SK-N-SH (cell line): ENCODE measurements at regions not wholly inside any gene's neighbourhood (a gene's known extent, or its start where the extent isn't known, plus 50 kb on each side); places are given as distances from the start of the nearest gene placed in this dataset.

Source experiments
- CTCF ChIA-PET: fragments of 300-600, 350-600 bp; formaldehyde crosslinking; extraction: SDS; loops from one replicate; lab custom pipeline; 2021; lab: Yijun Ruan, JAX
- POLR2A ChIA-PET: fragments of 350-600 bp; sonication (Branson Sonifier 250); formaldehyde crosslinking; extraction: SDS; loops from one replicate; lab custom pipeline; 2020; ENCODE audit warnings: antibody characterized with exemption, inconsistent platforms; lab: Yijun Ruan, JAX
- DNase-seq: peaks from one replicate; pipeline ENCODE4 v3.0.0; 2012
- H2AFZ ChIP-seq: fragments of 200-600 bp; sonication (generic); 2 replicates; pipeline ENCODE4 v1.8.1; 2016; ENCODE audit warnings: antibody characterized with exemption, mild to moderate bottlenecking, low read depth
- H3F3A ChIP-seq: fragments of 200-600 bp; sonication (generic); replicated peaks from 2 replicates; pipeline ENCODE3; 2016; ENCODE audit warnings: antibody characterized with exemption, mild to moderate bottlenecking; ENCODE audit not compliant: insufficient read depth
- H3K27ac ChIP-seq, 2 experiments: fragments of 200-500 bp in 1 of 2; fragments of 200-600 bp in 1 of 2; sonication (Bioruptor generic) in 1 of 2; sonication (generic), shearing (Covaris generic) in 1 of 2; 2 replicates each; pipeline versions ENCODE4 v1.5.1 to v1.6.1; 2014 to 2016; ENCODE audit warnings: low read depth in 2 of 2, inconsistent platforms in 1 of 2, low read length in 1 of 2, mild to moderate bottlenecking in 1 of 2, mixed read lengths in 1 of 2
- H3K27me3 ChIP-seq: fragments of 200-600 bp; sonication (generic), shearing (Covaris generic); 2 replicates; pipeline ENCODE4 v1.6.1; 2016; ENCODE audit warnings: mixed run types; ENCODE audit not compliant: insufficient read depth
- H3K36me3 ChIP-seq, 2 experiments: fragments of 200-500 bp in 1 of 2; fragments of 200-600 bp in 1 of 2; sonication (Bioruptor generic) in 1 of 2; sonication (generic) in 1 of 2; replicated peaks in 1 of 2; 2 replicates each; pipeline versions ENCODE3 to v1.5.1; 2014 to 2016; ENCODE audit warnings: low read length in 1 of 2, mild to moderate bottlenecking in 1 of 2; ENCODE audit not compliant: insufficient read depth in 2 of 2, control insufficient read depth in 1 of 2
- H3K4me1 ChIP-seq, 2 experiments: fragments of 200-500 bp in 1 of 2; fragments of 200-600 bp in 1 of 2; sonication (Bioruptor generic) in 1 of 2; sonication (generic), shearing (Covaris generic) in 1 of 2; 2 replicates each; pipeline versions ENCODE4 v1.5.1 to v1.6.1; 2014 to 2016; ENCODE audit warnings: low read depth in 1 of 2, low read length in 1 of 2, mixed run types in 1 of 2; ENCODE audit not compliant: insufficient read depth in 2 of 2, control insufficient read depth in 1 of 2
- H3K4me2 ChIP-seq: fragments of 200-600 bp; sonication (generic), shearing (Covaris generic); 2 replicates; pipeline ENCODE4 v1.6.1; 2017; ENCODE audit warnings: mixed run types
- H3K4me3 ChIP-seq, 2 experiments: fragments of 200-500 bp in 1 of 2; fragments of 200-600 bp in 1 of 2; sonication (Bioruptor generic) in 1 of 2; sonication (generic), shearing (Covaris generic) in 1 of 2; 2 replicates each; pipeline versions ENCODE4 v1.5.1 to v1.8.1; 2014 to 2016; ENCODE audit warnings: low read depth in 2 of 2, inconsistent platforms in 1 of 2, low read length in 1 of 2, mild to moderate bottlenecking in 1 of 2, mixed read lengths in 1 of 2, moderate library complexity in 1 of 2
- H3K79me2 ChIP-seq: fragments of 200-600 bp; sonication (generic); 2 replicates; pipeline ENCODE4 v1.8.1; 2017; ENCODE audit warnings: mild to moderate bottlenecking; ENCODE audit not compliant: insufficient read depth
- H3K9ac ChIP-seq: fragments of 200-600 bp; sonication (generic); 2 replicates; pipeline ENCODE4 v1.6.1; 2017; ENCODE audit warnings: mixed run types
- H3K9me2 ChIP-seq: fragments of 200-600 bp; sonication (generic); 2 replicates; pipeline ENCODE4 v1.6.1; 2017; ENCODE audit warnings: mixed run types
- H3K9me3 ChIP-seq: fragments of 200-600 bp; sonication (generic); 2 replicates; pipeline ENCODE4 v1.6.1; 2017; ENCODE audit warnings: mixed run types, mild to moderate bottlenecking, moderate library complexity
- H4K20me1 ChIP-seq: fragments of 200-600 bp; sonication (generic); 2 replicates; pipeline ENCODE4 v1.6.1; 2017; ENCODE audit warnings: mild to moderate bottlenecking, mixed run types; ENCODE audit not compliant: insufficient read depth
- EP300 ChIP-seq, 2 experiments: IDR thresholded peaks; 2 replicates each; pipeline versions ENCODE4 v1.4.0 to v1.6.1; 2012; ENCODE audit warnings: borderline replicate concordance in 1 of 2, low read depth in 1 of 2, low read length in 1 of 2
- FOSL2 ChIP-seq: IDR thresholded peaks from 2 replicates; pipeline ENCODE4 v1.4.0; 2012; ENCODE audit warnings: low read depth, mild to moderate bottlenecking, moderate library complexity, borderline replicate concordance
- GATA2 ChIP-seq: sonication (generic); formaldehyde crosslinking; IDR thresholded peaks from 2 replicates; pipeline ENCODE4 v1.5.0; 2020; ENCODE audit warnings: mild to moderate bottlenecking, missing genetic modification reagents
- MXI1 ChIP-seq: IDR thresholded peaks from 2 replicates; pipeline ENCODE4 v1.6.1; 2012; ENCODE audit warnings: mild to moderate bottlenecking, low read depth, low read length, improper control_type of control experiment
- NFIC ChIP-seq: IDR thresholded peaks from 2 replicates; pipeline ENCODE4 v1.4.0; 2012; ENCODE audit warnings: borderline replicate concordance
- NRF1 ChIP-seq: IDR thresholded peaks from 2 replicates; pipeline ENCODE4 v1.6.1; 2012; ENCODE audit warnings: low read depth, mild to moderate bottlenecking, low read length
- RFX5 ChIP-seq: IDR thresholded peaks from 2 replicates; pipeline ENCODE4 v1.6.1; 2012; ENCODE audit warnings: mild to moderate bottlenecking, improper control_type of control experiment, low read length
- SIN3A ChIP-seq: IDR thresholded peaks from 2 replicates; pipeline ENCODE4 v1.6.1; 2012; ENCODE audit warnings: low read depth, mild to moderate bottlenecking, low read length, moderate library complexity, borderline replicate concordance
- TAF1 ChIP-seq: IDR thresholded peaks from 2 replicates; pipeline ENCODE4 v1.6.1; 2012; ENCODE audit warnings: low read depth, mild to moderate bottlenecking, low read length, moderate library complexity, borderline replicate concordance
- TCF12 ChIP-seq: IDR thresholded peaks from 2 replicates; pipeline ENCODE4 v1.4.0; 2012
- WGBS: methylation state at CpG from one replicate; pipeline ENCODE4 v1.1.6; 2017; ENCODE audit warnings: low lambda C conversion rate; 5-methylcytosine and 5-hydroxymethylcytosine counted together
- TF ChIP-seq, protein P1 (sequence below): fragments of 150-350 bp; IDR thresholded peaks from 2 replicates; pipeline ENCODE4 v1.6.1; 2016; ENCODE audit warnings: mild to moderate bottlenecking, low read depth, low read length
- TF ChIP-seq, protein P2 (sequence below): IDR thresholded peaks from 2 replicates; pipeline ENCODE4; 2012

DNA sequence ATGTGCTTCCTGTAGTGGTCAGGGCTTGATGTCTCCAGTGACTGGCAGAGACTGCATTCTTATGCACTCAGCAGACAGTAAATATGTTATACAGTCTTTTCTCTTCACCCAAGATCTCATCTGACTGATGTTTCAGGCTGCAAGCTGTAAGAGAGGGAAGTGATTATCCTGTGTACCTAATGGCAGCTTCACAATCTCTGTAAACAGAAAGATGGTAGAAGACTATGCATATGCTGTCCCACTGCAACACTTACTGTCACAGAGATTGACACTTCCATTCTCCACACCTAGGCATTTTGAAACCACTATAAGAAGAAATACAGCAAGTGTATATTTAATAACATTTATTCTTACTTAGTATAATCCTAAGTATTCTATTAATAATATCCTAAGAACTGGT, 97.6 kb upstream of the ANXA1 start:
- Histone ChIP-seq H3K27ac (no peak overlapping the region), H2AFZ (no peak overlapping the region), H3F3A (no peaks in the 10 kb centered on the region), H3K4me3 (no peak overlapping the region), H3K9me3 (no peaks in the 10 kb centered on the region), H4K20me1 (no peaks in the 10 kb centered on the region), H3K9me2 (no peaks in the 10 kb centered on the region), H3K4me2 (no peak overlapping the region), H3K79me2 (no peaks in the 10 kb centered on the region), H3K4me1 (no peaks in the 10 kb centered on the region), H3K9ac (no peak overlapping the region), H3K36me3 (no peaks in the 10 kb centered on the region), H3K27me3 (peaks cover 26% of the 10 kb centered on the region; the same call in 1 of the 2 replicates)
- CTCF ChIA-PET = interaction anchor here (1.0 kb wide), 1 partner anchor 28 kb away, joined by 3 read pairs; no protein-coding TSS in a partner anchor
- POLR2A ChIA-PET = no interaction called here
- no peak for DNase-seq
- TF ChIP-seq SIN3A (no peak), NRF1 (no peak), EP300 (IDR thresholded peaks at IDR 0.05; ENCODE audit: borderline replicate concordance in 1 of 2, low read depth in 1 of 2, low read length in 1 of 2) (no peak), MXI1 (no peak), FOSL2 (no peak), TCF12 (no peak)
- TF ChIP-seq, protein P1, sequence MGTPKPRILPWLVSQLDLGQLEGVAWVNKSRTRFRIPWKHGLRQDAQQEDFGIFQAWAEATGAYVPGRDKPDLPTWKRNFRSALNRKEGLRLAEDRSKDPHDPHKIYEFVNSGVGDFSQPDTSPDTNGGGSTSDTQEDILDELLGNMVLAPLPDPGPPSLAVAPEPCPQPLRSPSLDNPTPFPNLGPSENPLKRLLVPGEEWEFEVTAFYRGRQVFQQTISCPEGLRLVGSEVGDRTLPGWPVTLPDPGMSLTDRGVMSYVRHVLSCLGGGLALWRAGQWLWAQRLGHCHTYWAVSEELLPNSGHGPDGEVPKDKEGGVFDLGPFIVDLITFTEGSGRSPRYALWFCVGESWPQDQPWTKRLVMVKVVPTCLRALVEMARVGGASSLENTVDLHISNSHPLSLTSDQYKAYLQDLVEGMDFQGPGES = no peak
- TF ChIP-seq, protein P2, sequence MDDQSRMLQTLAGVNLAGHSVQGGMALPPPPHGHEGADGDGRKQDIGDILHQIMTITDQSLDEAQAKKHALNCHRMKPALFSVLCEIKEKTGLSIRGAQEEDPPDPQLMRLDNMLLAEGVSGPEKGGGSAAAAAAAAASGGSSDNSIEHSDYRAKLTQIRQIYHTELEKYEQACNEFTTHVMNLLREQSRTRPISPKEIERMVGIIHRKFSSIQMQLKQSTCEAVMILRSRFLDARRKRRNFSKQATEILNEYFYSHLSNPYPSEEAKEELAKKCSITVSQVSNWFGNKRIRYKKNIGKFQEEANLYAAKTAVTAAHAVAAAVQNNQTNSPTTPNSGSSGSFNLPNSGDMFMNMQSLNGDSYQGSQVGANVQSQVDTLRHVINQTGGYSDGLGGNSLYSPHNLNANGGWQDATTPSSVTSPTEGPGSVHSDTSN = no peak

DNA sequence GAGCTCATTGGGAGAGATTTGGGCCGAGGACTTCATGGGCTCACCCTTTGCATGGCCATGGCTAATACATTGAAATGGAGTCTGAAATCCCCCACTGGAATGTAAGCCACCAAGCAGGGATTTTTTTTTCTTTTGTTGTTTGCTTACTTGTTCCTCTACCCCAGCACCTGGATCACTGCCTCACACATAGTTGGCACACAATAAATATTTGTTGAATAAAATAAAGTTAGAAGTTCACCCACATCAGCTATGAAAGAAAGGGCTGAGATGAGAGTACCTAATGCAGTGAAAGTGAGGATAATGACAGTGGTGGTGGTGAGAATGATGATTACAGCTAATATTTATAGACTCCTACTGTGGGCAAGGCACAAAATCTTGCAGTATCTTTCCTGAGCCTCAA, 98.1 kb upstream of the ANXA1 start:
- no peak overlapping the region for H3K27ac ChIP-seq
- H3K4me1 ChIP-seq = no peaks in the 10 kb centered on the region
- no peaks in the 10 kb centered on the region for H3K9me2 ChIP-seq
- no peaks in the 10 kb centered on the region for H4K20me1 ChIP-seq
- peaks cover 22% of the 10 kb centered on the region; the same call in 1 of the 2 replicates for H3K27me3 ChIP-seq
- TF ChIP-seq GATA2 (CRISPR knock-in tag) = no peak
- TF ChIP-seq TAF1 = no peak
- TF ChIP-seq RFX5 = no peak
- no peak for TF ChIP-seq NFIC
- TF ChIP-seq, all 33 proteins: peak for 0
- no peaks in the 10 kb centered on the region for H3K79me2 ChIP-seq
- no peaks in the 10 kb centered on the region for H3F3A ChIP-seq
- ChIA-PET CTCF (interaction anchor here (1.0 kb wide), 1 partner anchor 29 kb away, joined by 3 read pairs; no protein-coding TSS in a partner anchor), POLR2A (no interaction called here)
- DNase-seq = no peak
- no peak overlapping the region for H2AFZ ChIP-seq
- no peak overlapping the region for H3K4me3 ChIP-seq
- WGBS = 15% methylated on average over 1 of the region's 1 CpG
- H3K36me3 ChIP-seq = no peaks in the 10 kb centered on the region
- H3K9me3 ChIP-seq = no peaks in the 10 kb centered on the region
- H3K4me2 ChIP-seq = no peak overlapping the region
- H3K9ac ChIP-seq = no peak overlapping the region
